HG02759 (cell line): ENCODE measurements at regions not wholly inside any gene's neighbourhood (a gene's known extent, or its start where the extent isn't known, plus 50 kb on each side); places are given as distances from the start of the nearest gene placed in this dataset.

Experiments used
- ATAC-seq: cut with Tn5 transposase; IDR thresholded peaks from one replicate; pipeline ENCODE4 v1.9.1; 2021; ENCODE audit warnings: mild to moderate bottlenecking, moderate library complexity; ENCODE audit not compliant: unreplicated experiment

GRCh38 chr19:27758626-27759505 is 1454.1 kb downstream of the UQCRFS1 start:
- no peak for ATAC-seq

GRCh38 chr19:27754700-27755099 is 1458.3 kb downstream of the UQCRFS1 start:
- no peak for ATAC-seq

GRCh38 chr19:27753622-27754021 is 1459.3 kb downstream of the UQCRFS1 start:
- ATAC-seq = no peak

GRCh38 chr19:27752530-27753184 is 1460.3 kb downstream of the UQCRFS1 start:
- ATAC-seq = no peak

- ATAC-seq = no peak
Measured at GRCh38 chr19:27751044-27751391, 1461.9 kb downstream of the UQCRFS1 start.

GRCh38 chr19:27750391-27751043 is 1462.4 kb downstream of the UQCRFS1 start:
- no peak for ATAC-seq

GRCh38 chr19:27748551-27749152 is 1464.3 kb downstream of the UQCRFS1 start:
- ATAC-seq = no peak

GRCh38 chr19:27746691-27747380 is 1466.1 kb downstream of the UQCRFS1 start:
- ATAC-seq = no peak

GRCh38 chr19:27745978-27746542 is 1466.9 kb downstream of the UQCRFS1 start:
- ATAC-seq = no peak

GRCh38 chr19:27744926-27745768 is 1467.8 kb downstream of the UQCRFS1 start:
- ATAC-seq = no peak

GRCh38 chr19:27742041-27742440 is 1470.9 kb downstream of the UQCRFS1 start:
- no peak for ATAC-seq

GRCh38 chr19:27741236-27741635 is 1471.7 kb downstream of the UQCRFS1 start:
- ATAC-seq = no peak

GRCh38 chr19:27740396-27740795 is 1472.6 kb downstream of the UQCRFS1 start:
- ATAC-seq = no peak

- ATAC-seq = no peak
Measured at GRCh38 chr19:27738569-27739193, 1474.3 kb downstream of the UQCRFS1 start.

GRCh38 chr19:27736225-27736624 is 1476.7 kb downstream of the UQCRFS1 start:
- ATAC-seq = no peak

GRCh38 chr19:27735314-27735713 is 1477.6 kb downstream of the UQCRFS1 start:
- no peak for ATAC-seq

- ATAC-seq = no peak
Measured at GRCh38 chr19:27734496-27735220, 1478.3 kb downstream of the UQCRFS1 start.

- no peak for ATAC-seq
Measured at GRCh38 chr19:27733551-27734266, 1479.2 kb downstream of the UQCRFS1 start.
